ENCODE measurements at regions not wholly inside any gene's neighbourhood (a gene's known extent, or its start where the extent isn't known, plus 50 kb on each side); places are given as distances from the start of the nearest gene placed in this dataset.

DNA sequence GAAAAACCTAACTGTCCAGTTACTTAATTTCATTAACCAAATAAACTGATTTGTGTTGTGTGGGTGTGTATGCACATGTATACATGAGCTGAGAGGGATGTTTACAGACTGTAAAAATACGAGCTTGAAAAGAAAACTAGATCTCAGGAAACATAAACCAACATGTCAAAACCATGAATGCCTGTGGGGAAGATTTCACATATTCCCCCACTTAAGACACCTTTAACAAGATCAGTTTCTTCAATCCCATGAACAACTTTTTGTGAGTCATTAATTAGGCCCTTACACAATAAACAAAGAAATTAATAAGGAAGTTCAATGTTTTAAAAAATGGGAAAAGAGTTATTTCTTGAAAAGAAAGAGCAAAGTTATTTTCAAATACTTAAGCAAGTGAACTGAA lies 170.8 kb downstream of the ZNF674 start:
- no peak for DNase-seq
- Histone ChIP-seq H3K4me3 (replicated peaks in 1 of 3) (no peak overlapping the region), H3K36me3 (no peaks in the 10 kb centered on the region), H3K9me3 (no peaks in the 10 kb centered on the region), H3K27ac (no peak overlapping the region), H3K4me1 (no peaks in the 10 kb centered on the region), H3K27me3 (no peaks in the 10 kb centered on the region)
- WGBS, 2 donors = 60 to 94% methylated on average over 1 of the region's 1 CpG
- TF ChIP-seq CTCF (IDR thresholded peaks at IDR 0.05) (no peak), POLR2A (IDR thresholded peaks at IDR 0.05) (no peak)
- intact Hi-C loops (cut with DNase I) = no loop called here

DNA sequence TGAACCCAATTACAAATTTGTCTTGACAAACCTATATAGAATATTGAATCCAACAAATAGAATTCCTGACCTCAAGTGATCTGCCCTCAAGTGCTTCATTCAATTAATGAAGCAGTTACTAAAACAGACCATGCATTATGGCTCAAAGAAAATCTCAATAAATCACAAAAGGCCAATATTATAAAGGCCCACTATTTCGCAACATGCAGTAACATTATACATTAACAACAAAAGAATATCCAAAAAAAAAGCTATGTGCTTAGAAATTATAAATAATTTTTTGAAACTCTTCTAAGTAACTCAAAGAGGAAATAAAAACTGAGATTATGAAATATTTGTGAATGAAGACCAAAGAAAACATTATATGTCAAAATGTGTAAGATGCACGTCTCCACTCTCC lies 177.7 kb downstream of the ZNF674 start:
- Histone ChIP-seq H3K36me3 (no peaks in the 10 kb centered on the region), H3K27ac (no peak overlapping the region), H3K4me3 (replicated peaks in 1 of 3) (no peak overlapping the region), H3K27me3 (no peaks in the 10 kb centered on the region), H3K9me3 (no peaks in the 10 kb centered on the region), H3K4me1 (no peaks in the 10 kb centered on the region)
- intact Hi-C loops (cut with DNase I) = no loop called here
- no peak for DNase-seq
- no peak for TF ChIP-seq CTCF (IDR thresholded peaks at IDR 0.05)
- TF ChIP-seq POLR2A (IDR thresholded peaks at IDR 0.05) = no peak
- WGBS, 2 donors = 87 to 93% methylated on average over 2 of the region's 2 CpGs

GRCh38 chrX:46366381-46367207 lies 178.6 kb downstream of the ZNF674 start:
- no peaks in the 10 kb centered on the region for H3K36me3 ChIP-seq
- H3K9me3 ChIP-seq = no peaks in the 10 kb centered on the region
- DNase-seq = no peak
- WGBS, 2 donors = 91 to 95% methylated on average over 2 of the region's 2 CpGs
- intact Hi-C loops (cut with DNase I) = no loop called here
- H3K4me3 ChIP-seq (replicated peaks in 1 of 3) = no peak overlapping the region
- no peaks in the 10 kb centered on the region for H3K4me1 ChIP-seq
- H3K27ac ChIP-seq = no peak overlapping the region
- TF ChIP-seq POLR2A (IDR thresholded peaks at IDR 0.05) (no peak), CTCF (IDR thresholded peaks at IDR 0.05) (no peak)
- no peaks in the 10 kb centered on the region for H3K27me3 ChIP-seq

- H3K27me3 ChIP-seq = no peaks in the 10 kb centered on the region
- H3K4me3 ChIP-seq (replicated peaks in 1 of 3) = no peak overlapping the region
- intact Hi-C loops (cut with DNase I) = no loop called here
- H3K27ac ChIP-seq = no peak overlapping the region
- 77 to 86% methylated on average over 1 of the region's 1 CpG for WGBS, 2 donors
- no peaks in the 10 kb centered on the region for H3K9me3 ChIP-seq
- no peaks in the 10 kb centered on the region for H3K36me3 ChIP-seq
- H3K4me1 ChIP-seq = no peaks in the 10 kb centered on the region
- no peak for DNase-seq
- TF ChIP-seq POLR2A (IDR thresholded peaks at IDR 0.05) = no peak
- no peak for TF ChIP-seq CTCF (IDR thresholded peaks at IDR 0.05)
Measured at GRCh38 chrX:46354481-46354880, 190.7 kb downstream of the ZNF674 start.

- WGBS, 2 donors = 47 to 75% methylated on average over 1 of the region's 1 CpG
- Histone ChIP-seq H3K9me3 (no peaks in the 10 kb centered on the region), H3K27ac (no peak overlapping the region), H3K4me1 (no peaks in the 10 kb centered on the region), H3K36me3 (no peaks in the 10 kb centered on the region), H3K4me3 (replicated peaks in 1 of 3) (no peak overlapping the region), H3K27me3 (no peaks in the 10 kb centered on the region)
- no peak for TF ChIP-seq CTCF (IDR thresholded peaks at IDR 0.05)
- TF ChIP-seq POLR2A (IDR thresholded peaks at IDR 0.05) = no peak
- DNase-seq = no peak
- intact Hi-C loops (cut with DNase I) = no loop called here
Measured at GRCh38 chrX:46341767-46342322, 203.4 kb downstream of the ZNF674 start.

Measured in thyroid gland (tissue), 4 donors.